ENCODE measurements at regions not wholly inside any gene's neighbourhood (a gene's known extent, or its start where the extent isn't known, plus 50 kb on each side); places are given as distances from the start of the nearest gene placed in this dataset.

- Histone ChIP-seq H3K9me3 (no peaks in the 10 kb centered on the region), H3K36me3 (no peaks in the 10 kb centered on the region), H3K27me3 (no peaks in the 10 kb centered on the region), H3K4me1 (no peaks in the 10 kb centered on the region), H3K4me3 (no peak overlapping the region), H3K27ac (no peak overlapping the region)
- no peak for TF ChIP-seq CTCF (IDR thresholded peaks at IDR 0.05)
- no peak for TF ChIP-seq POLR2A (IDR thresholded peaks at IDR 0.05)
- DNase-seq = no peak
These were observed 164.8 kb upstream of the SGK1 start for GRCh38 chr6:134482593-134483270.

- Histone ChIP-seq H3K9me3 (no peaks in the 10 kb centered on the region), H3K4me1 (no peaks in the 10 kb centered on the region), H3K27ac (no peak overlapping the region), H3K27me3 (no peaks in the 10 kb centered on the region), H3K36me3 (no peaks in the 10 kb centered on the region), H3K4me3 (no peak overlapping the region)
- DNase-seq = no peak
- no peak for TF ChIP-seq CTCF (IDR thresholded peaks at IDR 0.05)
- no peak for TF ChIP-seq POLR2A (IDR thresholded peaks at IDR 0.05)
These were observed 164.1 kb upstream of the SGK1 start for GRCh38 chr6:134481966-134482365.

- Histone ChIP-seq H3K4me3 (no peak overlapping the region), H3K27ac (no peak overlapping the region), H3K9me3 (no peaks in the 10 kb centered on the region), H3K36me3 (no peaks in the 10 kb centered on the region), H3K4me1 (no peaks in the 10 kb centered on the region), H3K27me3 (no peaks in the 10 kb centered on the region)
- DNase-seq = no peak
- TF ChIP-seq CTCF (IDR thresholded peaks at IDR 0.05) (no peak), POLR2A (IDR thresholded peaks at IDR 0.05) (no peak)
These were observed 162.7 kb upstream of the SGK1 start for GRCh38 chr6:134480593-134480992.

- no peaks in the 10 kb centered on the region for H3K4me1 ChIP-seq
- H3K27ac ChIP-seq = no peak overlapping the region
- no peaks in the 10 kb centered on the region for H3K36me3 ChIP-seq
- TF ChIP-seq POLR2A (IDR thresholded peaks at IDR 0.05) (no peak), CTCF (IDR thresholded peaks at IDR 0.05) (no peak)
- no peaks in the 10 kb centered on the region for H3K9me3 ChIP-seq
- no peak for DNase-seq
- no peak overlapping the region for H3K4me3 ChIP-seq
- H3K27me3 ChIP-seq = no peaks in the 10 kb centered on the region
These were observed 161.0 kb upstream of the SGK1 start for GRCh38 chr6:134478764-134479399.

- H3K27ac ChIP-seq = no peak overlapping the region
- H3K4me1 ChIP-seq = no peaks in the 10 kb centered on the region
- TF ChIP-seq POLR2A (IDR thresholded peaks at IDR 0.05) = no peak
- no peak for TF ChIP-seq CTCF (IDR thresholded peaks at IDR 0.05)
- no peak for DNase-seq
- H3K4me3 ChIP-seq = no peak overlapping the region
- no peaks in the 10 kb centered on the region for H3K36me3 ChIP-seq
- no peaks in the 10 kb centered on the region for H3K27me3 ChIP-seq
- no peaks in the 10 kb centered on the region for H3K9me3 ChIP-seq
These were observed 160.2 kb upstream of the SGK1 start for GRCh38 chr6:134477991-134478635.

Data from Peyer's patch (tissue), 4 donors.